NCI-H2227 treated with DMSO at 0.1 percent for 48 hours (cell line): ENCODE measurements at regions not wholly inside any gene's neighbourhood (a gene's known extent, or its start where the extent isn't known, plus 50 kb on each side); places are given as distances from the start of the nearest gene placed in this dataset.

ENCODE experiments used
- DNase-seq: peaks from one replicate; lab custom pipeline; 2025; lab: John Stamatoyannopoulos, UW

DNA sequence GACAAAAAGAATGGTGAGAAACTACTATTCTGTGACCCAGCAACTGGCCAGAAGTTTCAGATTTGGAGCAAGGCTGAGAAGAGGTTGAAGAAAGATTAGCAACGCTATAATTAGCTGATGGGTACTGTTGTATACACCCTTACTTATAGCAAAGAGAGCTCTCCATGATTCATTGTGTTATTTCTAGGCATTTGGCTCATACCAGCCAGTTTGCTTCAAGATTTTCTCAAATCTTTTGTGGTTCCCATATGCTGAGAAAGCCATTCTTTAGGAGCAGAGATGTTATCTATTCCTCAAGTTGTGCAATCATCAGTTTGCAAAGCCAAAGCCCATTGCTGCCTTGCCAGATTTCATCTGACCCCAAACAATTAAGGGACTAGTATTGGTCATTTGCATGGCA is 179.4 kb downstream of the ETS1 start:
- DNase-seq = no peak

DNA sequence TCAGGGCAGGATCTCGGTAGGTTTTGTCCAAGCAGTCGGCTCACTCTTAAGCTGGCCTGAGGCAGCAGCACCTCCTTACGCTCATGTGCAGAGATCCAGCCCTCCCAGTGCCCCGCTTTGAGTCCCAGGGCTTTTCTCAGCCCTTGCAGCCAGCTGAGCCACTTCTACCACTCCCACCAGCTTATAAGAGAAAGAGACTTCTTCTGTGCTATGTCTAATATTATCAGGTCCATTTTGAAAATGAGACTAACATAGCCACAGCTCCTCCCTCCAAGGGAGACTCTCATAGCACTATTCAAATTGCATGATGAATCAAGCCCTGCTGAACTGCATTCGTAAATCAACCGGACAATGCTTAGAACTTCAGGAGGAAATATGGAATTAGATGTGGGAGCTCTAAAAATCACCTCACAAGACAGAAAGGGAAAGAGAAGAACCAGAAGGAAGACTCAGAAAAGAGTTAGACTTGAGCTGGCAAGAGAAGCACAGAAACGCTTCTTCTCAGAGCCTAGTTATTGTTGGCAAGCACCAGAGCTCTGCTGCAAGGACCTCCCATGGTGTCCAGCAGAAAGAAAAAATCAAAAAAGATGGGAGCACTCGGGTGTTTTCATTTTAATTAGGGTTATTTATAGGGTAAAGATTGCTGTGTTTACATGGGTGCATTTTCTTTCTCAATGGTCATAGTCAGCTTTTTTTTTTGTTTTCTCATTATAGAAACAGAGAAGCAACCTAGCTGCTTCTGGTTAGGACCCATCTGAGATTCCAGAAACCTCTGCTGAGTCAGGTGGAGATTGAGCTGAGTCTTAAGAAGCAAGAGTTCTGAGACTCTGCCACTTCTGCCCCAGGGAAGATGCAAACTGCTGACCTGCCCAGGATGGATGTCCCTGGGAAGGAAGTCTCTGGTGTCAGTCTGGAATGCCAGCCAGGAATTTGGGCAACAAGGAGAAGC is 181.4 kb downstream of the ETS1 start:
- DNase-seq = no peak

DNA sequence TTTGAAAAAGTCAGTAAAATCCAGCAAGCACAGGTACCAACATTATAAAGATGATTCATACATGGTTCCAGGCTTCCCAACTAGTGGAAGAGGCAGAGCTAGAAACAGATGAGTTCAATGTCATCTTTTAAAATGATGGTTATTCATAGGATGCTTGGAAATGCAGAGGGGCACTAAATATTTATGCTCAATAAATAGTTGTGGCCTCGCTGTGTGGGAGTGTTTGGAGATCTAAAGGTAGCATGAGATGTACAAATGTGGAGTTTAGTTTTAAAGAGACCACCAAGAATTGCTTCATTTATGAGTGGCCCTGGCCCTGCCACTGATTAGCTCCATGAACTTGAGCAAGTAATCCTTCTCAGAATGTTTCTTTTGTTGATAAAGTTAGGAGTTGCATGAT is 182.2 kb downstream of the ETS1 start:
- DNase-seq = no peak

DNA sequence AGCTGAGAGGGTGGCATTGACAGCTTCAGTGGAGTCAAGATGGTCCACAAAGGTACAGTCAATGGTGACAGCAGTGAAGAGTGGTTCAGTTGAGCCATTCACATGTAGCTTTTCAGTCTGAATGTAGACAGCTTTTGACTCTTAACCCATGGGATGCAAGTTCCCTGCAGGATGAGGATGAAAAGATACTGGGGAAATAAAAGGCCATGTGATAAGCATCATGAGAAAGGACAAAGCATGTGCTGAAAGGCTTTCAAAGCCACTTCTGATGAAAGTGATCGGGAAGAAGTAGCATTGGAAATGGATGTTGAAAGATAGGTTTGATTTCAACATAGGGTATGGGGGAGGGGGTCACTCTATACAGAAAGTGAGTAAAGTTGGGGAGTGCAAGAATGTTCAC is 182.9 kb downstream of the ETS1 start:
- DNase-seq = no peak

DNA sequence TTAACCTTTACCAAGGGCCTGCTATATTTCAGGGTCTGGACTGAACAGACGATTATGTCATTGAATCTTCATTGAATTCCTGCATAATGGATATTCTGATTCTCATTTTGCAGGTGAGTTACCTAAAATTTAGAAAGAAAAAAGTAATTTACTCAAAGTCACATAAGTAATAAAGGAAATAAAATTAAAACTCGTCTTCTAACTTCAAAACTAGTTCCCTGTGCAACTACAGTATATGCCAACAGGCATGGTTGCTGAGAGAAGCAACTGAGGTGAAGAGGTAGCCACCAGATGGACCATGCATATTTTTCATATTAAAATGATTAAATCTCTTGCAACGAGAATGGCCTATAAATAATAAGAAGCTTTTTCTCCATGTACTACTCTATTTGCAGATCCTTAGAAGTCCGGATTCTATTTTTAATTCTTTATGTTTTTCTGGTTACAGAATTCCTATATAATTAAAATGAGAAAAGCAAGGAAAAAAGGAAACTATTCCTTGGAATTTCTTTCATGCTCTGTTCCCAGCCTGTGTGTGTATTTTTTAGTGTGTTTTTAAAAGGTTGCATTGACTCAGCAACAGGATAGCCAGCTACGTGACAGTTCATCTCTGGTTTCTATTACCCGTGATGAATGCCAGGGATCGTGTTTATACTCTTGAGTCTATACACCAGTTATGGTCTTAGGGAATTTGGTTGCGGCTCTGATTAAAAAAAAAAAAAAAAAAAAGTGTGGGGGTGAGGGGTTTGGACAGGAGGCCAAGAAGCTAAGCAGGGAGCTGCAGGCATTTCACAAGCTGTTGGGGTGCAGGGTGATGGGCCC is 186.8 kb downstream of the ETS1 start:
- DNase-seq = no peak

DNA sequence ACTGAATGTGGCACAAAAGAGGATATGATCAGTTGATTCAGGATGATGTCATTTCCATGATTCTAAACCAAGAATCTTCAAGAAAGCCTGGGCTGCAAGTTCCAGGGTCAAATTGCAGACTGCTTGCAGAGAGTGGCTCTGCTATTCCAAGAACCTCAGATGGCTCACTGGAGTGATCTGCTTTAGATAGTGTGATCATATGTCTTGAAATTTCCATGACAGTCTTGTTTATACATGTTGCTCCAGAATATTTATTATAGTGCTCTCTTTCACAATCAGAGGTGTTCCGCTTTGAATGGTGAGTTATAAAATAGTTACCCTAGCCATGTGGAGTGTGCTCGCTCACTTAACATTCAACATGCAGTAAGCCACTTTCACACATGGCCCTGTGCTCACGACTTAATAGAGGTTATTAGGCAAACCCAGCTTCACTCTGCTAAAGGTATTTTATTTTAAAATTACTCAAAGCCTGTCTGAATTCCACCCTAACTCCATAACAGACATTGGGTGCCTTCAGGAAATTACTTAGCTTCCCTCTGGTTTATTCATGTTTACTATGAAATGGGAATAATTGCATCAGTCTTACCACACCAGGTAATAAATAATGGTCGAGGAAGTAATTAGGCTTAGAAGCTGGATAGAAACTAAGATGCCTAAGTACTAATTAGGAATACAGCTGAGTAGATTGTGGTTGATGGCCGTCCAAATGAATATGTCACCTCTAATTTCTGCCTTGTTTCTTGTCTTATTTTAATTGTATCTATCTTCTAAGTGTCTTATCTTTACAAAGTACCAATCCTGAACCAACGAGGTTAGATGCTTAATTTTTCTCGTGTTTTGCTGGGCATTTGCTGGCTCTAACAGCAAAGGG is 187.9 kb downstream of the ETS1 start:
- DNase-seq = no peak

DNA sequence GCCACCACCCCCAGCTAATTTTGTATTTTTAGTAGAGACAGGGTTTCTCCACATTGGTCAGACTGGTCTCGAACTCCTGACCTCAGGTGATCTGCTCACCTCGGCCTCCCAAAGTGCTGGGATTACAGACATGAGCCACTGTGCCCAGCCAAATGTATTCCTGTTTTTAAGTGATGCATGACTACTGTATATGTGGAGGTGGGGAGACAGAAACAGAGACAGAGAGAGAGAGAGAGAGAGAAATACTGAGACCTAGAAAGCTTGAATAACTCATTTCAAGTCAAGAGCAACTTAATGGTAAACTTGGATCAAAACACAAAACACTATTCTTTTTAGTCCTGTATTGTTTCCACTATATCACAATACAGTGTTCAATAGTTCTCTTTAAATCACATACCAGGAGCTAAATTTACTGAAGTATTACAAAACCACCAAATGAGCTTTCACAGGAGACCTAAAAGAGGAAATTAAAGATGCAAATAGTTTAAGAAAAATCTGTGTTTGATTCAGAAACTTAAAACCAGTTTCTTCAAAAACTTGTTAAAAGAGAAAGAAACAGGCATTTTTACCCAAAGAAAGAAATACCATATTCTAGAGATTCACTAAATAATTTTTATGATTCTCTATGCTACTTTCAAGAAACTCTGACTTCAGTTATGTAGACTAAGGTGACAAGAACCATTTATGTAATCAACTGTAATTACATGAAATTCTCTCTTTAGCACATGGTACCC is 188.7 kb downstream of the ETS1 start:
- no peak for DNase-seq

DNA sequence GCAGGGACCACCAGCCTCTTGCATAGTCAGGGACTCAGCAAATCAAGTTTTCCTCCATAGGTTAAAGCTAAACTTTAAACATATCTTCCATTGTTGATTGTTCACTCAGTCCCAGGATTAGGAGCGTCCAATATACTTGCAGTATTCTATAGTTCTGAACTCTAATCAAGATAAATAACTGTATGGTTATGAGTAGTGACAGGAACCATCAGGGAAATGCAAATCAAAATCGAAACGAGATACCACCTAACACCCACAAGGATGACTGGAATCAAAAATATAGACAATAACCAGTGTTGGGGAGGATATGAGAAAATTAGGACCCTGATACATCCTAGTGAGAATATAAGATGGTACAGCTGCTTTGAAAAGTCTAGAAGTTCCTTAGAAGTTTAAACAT is 190.0 kb downstream of the ETS1 start:
- DNase-seq = no peak

DNA sequence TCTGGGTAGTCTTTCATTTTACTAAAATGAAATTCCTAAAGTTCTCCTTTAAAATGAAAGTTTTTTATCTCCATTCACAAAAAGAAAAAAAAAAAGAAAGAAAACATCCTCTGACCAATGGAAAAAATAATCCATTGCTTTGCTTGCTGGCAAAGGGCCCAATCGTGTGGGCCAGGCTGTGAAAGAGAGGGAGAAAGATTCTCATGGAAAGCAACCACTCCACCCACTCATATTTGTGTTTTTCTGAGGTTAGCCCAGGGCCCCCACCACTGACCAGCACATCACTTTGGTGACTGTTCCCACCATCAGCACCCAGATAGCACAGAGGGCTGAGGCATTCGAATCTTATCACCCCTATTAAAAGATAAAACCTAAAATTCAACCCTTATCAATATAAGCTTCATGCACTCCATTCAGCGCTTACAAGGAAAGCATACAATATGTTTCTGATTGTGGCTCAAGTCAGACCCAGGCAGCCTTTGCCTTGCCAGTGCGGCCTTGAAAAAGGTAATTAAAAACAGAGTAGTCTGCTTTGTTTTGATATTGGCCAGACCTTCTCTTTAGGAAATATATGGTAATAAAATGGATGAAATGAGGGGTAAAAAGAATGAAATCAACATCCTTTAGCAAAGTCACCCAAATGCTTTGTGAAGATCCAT is 192.8 kb downstream of the ETS1 start:
- no peak for DNase-seq

DNA sequence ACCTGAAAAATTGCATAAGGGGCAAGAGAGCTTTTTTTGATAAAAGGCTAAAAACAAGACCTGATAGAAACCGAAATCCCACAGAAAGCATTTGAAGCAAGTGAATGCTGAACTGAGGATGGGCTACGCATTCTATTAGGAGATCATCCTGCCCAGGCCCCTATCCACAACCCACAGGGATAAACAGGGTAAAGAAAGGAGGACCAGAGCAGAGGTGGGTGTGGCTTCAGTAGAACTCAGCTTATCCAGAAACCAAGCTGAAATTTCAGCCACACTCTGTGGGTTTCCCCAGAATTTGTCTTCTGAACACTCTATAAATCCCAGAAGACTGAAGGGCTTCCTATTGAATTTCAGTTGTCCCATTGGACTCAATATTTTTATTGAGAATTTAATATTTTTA is 195.1 kb downstream of the ETS1 start:
- no peak for DNase-seq

DNA sequence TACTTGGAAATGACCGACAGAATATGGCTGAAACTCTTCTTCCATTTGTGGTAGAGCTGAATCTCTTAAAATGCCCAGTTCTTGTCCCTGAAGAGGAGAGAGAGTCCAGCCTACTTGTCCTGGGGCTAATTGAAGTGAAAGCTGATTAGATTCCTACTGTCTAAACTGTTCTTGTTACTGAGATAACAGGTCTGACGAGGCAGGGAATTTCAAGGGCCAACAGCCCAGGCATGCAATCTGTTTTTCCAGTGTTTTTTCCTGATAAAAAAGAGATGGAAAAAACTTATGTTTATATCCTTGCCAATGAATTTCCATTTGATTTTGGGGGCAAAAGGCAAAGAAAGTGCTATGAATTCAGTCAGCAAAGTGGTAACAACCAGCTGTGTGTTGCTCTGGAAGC is 195.5 kb downstream of the ETS1 start:
- no peak for DNase-seq

DNA sequence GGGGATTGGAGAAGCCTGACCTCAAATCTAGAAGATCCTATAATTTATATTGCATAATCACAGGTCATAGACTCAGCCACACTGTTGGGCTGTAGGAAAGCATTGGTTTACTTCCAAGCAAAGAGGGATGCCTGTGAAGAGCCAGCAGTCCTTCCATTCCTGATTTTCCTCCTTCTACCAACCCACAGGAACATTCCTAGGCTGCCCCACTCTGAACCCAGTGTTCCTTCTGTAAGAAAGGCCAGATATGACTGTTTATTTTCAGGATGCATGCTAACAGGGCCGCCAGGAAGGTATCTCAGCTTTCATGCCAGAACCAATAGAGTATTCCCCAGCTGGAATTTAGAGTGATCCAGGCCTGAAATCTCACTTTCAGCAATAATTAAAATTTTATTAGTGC is 197.1 kb downstream of the ETS1 start:
- no peak for DNase-seq

DNA sequence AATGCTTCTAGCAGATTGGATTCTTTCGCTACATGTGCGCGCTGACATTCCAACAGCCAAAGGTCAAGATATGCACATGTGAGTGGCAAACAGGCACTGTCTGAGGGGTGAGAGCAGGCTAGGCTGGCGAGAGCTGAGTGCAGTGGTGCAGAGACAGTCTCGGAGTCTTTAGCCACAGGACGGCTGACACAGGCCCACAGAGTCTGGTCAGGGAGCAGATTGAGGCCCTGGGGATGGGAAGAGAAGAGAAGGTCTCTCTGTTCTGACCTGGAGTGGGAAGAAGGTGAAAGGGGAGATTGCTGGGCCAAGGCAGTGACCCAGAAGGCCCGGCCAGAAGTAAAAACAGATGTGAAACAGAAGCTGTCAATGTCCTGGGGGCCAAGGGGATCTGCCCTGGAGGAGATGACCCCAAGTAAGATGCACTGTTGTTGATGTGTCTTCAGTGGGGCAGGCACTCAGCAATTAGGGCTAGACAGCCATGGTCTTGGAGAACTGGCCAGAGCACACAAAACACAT is 197.8 kb downstream of the ETS1 start:
- no peak for DNase-seq

DNA sequence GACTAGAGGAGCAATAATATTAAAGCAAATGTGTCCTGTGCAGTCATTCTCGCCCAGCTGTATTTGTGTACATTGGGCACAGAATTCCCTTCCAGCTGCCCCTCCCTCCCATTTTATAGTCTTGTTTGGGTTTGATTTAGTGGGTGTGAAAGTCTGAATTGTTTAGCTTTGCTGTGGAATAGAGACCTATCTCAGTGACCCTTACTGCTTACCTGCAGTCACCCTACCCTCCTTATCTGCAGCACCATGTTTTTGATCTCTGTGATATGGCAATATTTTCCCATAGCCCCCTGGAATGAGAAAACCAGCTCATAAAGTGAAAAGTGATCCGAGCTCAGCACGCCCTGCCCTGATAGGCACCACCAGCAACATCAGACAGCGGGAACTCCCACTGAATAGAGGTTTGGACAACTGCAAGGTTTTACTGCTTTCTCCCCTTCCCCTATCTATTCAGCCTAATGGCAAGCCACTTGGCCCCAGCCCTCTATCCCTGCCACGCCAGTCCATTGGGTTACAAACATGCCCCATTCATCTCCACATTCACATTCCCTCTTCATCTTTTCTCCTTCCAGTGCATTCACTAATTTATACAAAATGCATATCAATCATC is 199.0 kb downstream of the ETS1 start:
- no peak for DNase-seq

DNA sequence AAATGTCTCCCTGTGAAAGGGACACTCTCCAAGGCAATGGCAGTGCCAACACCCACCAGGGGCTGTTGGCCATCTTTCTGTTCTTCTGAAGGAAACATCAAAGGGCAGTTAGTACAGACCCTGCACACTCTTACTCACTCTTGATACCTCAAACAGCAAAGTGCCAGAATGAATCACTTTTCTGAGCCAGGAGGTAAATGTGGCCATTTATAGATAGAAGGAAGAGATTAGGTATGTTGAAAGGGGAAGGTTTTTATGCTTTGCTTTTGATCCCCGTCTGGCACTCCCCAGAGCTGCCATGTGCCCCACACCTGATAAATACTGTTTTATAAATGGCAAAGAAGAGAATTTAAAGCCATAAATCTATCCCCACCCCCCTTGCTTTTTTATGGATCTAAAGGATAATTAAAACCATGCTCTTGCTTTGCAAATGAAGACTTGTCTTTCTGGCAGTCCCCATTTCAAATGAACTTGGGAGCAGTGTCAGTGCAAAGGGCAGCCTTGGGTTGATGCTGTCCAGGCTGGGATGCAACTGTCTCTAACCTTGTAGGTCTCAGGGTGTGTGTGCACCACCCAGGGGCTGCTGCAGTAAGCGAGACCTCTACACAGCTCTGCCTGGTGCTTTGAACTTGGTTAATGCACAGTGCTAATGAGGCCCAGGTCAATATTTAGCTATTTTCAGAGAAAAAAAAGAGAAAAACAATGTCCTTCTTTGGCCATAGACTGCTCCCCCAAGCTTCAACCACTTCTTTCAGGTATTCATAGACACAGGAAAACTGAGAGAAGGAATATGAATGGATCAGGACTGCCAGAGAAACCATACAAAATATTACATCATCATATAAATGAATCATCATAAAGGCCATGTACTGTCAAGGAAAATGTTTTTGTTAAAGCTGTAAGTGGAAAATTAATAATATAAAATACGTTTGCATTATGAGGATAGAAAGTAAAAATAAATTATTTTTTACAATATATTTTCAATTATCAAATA is 207.5 kb downstream of the ETS1 start:
- no peak for DNase-seq

DNA sequence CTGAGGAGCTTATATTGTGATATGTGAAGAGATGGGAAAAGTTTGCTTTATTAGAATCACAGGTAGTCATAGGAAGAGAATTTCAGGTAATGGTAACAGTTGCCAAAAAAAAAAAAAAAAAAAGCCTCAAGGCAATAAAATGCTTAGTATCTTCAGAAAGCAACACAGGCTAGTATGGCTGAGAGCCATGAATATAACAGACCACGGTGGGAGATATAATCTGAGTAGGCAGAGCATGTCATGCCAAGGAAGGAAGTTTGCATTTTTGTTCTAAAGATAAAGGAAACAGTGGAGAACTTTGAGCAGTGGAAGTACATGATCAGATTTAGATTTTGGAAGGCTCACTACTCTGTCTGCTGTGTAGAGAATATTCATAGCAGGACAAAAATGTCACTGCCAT is 211.4 kb downstream of the ETS1 start:
- no peak for DNase-seq

DNA sequence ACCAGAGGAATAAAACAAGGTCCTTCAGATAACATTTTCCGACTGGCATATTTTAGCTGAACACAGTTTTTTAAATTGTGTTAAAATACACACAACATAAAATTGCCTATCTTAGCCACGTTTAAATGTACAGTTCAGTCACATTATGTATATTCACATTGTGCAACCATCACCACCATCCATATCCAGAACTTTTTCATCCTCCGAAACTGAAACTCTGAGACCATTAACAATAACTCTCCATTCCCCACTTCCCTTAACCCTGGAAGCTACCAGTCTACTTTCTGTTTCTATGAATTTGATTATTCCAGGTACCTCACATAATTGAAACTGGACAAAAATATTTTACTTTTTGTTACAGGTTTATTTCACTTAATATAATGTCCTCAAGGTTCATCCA is 213.3 kb downstream of the ETS1 start:
- no peak for DNase-seq

DNA sequence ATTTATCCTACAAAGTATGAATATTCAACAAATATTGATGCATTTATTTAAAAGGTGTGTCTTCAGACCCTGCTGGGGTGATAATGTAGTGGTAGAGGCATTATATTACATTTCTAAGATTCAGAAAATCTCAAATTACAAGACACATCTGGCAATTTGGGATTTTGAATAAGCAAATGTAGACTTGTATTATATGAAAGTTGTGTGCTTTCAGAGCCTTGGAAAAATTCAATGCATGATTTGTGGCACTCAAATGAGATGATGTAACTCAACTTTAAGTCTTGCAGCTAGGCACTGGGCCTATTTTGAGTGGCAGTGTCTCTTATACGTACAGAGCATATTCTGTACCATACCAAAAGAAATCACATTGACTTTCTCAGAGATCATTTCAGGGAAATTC is 214.4 kb downstream of the ETS1 start:
- no peak for DNase-seq

DNA sequence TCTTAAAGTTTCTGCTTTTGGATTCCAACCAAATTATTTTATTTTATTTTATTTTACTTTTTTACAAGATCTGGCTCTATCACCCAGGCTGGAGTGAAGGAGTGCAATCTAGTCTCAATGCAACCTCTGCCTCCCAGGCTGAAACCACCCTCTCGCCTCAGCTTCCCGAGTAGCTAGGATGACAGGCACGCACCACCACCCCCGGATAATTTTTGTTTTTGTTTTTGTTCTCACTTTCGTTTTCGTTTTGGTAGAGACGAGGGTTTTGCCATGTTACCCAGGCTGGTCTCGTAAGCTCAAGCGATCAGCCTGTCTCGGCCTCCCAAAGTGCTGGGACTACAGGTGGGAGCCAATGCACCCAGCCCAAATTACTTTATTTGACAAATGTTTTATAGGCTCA is 219.8 kb downstream of the ETS1 start:
- DNase-seq = no peak
